ENCODE measurements at regions not wholly inside any gene's neighbourhood (a gene's known extent, or its start where the extent isn't known, plus 50 kb on each side); places are given as distances from the start of the nearest gene placed in this dataset.
A peak's percentile ranks its signal among the peaks of the same experiment; 100 is the strongest.

GRCh38 chr3:187941848-187942194 is 196.6 kb upstream of the BCL6 start:
- TF ChIP-seq CTCF (IDR thresholded peaks at IDR 0.05): no peak
- Histone ChIP-seq H3K36me3 (no peaks in the 10 kb centered on the region), H3K27me3 (no peaks in the 10 kb centered on the region), H3K27ac (no peak overlapping the region), H3K4me3 (ENCODE audit: low read depth in 1 of 2, low read length in 1 of 2) (no peak overlapping the region), H3K9me3 (no peaks in the 10 kb centered on the region), H3K4me1 (ENCODE audit: control insufficient read depth in 1 of 2, insufficient read depth in 1 of 2, low read depth in 1 of 2, low read length in 1 of 2) (peaks cover 59 to 68% of the 10 kb centered on the region in 2 experiments)

GRCh38 chr3:187942658-187943241 is 197.5 kb upstream of the BCL6 start:
- no peak for TF ChIP-seq CTCF (IDR thresholded peaks at IDR 0.05)

GRCh38 chr3:187943677-187944389 is 198.6 kb upstream of the BCL6 start:
- Histone ChIP-seq H3K27me3 (no peaks in the 10 kb centered on the region), H3K27ac (peak overlapping the region; percentile 79), H3K36me3 (no peaks in the 10 kb centered on the region), H3K9me3 (no peaks in the 10 kb centered on the region), H3K4me1 (ENCODE audit: control insufficient read depth in 1 of 2, insufficient read depth in 1 of 2, low read depth in 1 of 2, low read length in 1 of 2) (peaks cover 64 to 75% of the 10 kb centered on the region in 2 experiments), H3K4me3 (ENCODE audit: low read depth in 1 of 2, low read length in 1 of 2) (no peak overlapping the region)
- no peak for TF ChIP-seq CTCF (IDR thresholded peaks at IDR 0.05)

More at GRCh38 chr3:187942658-187943241, 197.5 kb upstream of the BCL6 start:
- Histone ChIP-seq H3K27me3 (no peaks in the 10 kb centered on the region), H3K36me3 (no peaks in the 10 kb centered on the region), H3K27ac (no peak overlapping the region), H3K4me1 (ENCODE audit: control insufficient read depth in 1 of 2, insufficient read depth in 1 of 2, low read depth in 1 of 2, low read length in 1 of 2) (peaks cover 66 to 75% of the 10 kb centered on the region in 2 experiments), H3K4me3 (ENCODE audit: low read depth in 1 of 2, low read length in 1 of 2) (no peak overlapping the region), H3K9me3 (no peaks in the 10 kb centered on the region)

GRCh38 chr3:187944390-187945179 is 199.3 kb upstream of the BCL6 start:
- Histone ChIP-seq H3K4me3 (ENCODE audit: low read depth in 1 of 2, low read length in 1 of 2) (peak overlapping the region in 1 of 2 experiments; percentile 4), H3K9me3 (no peaks in the 10 kb centered on the region), H3K27me3 (no peaks in the 10 kb centered on the region), H3K27ac (peak overlapping the region; percentile 79), H3K4me1 (ENCODE audit: control insufficient read depth in 1 of 2, insufficient read depth in 1 of 2, low read depth in 1 of 2, low read length in 1 of 2) (peaks cover 59 to 74% of the 10 kb centered on the region in 2 experiments), H3K36me3 (no peaks in the 10 kb centered on the region)
- no peak for TF ChIP-seq CTCF (IDR thresholded peaks at IDR 0.05)

GRCh38 chr3:187945374-187945773 is 200.1 kb upstream of the BCL6 start:
- TF ChIP-seq CTCF (IDR thresholded peaks at IDR 0.05): no peak
- Histone ChIP-seq H3K36me3 (no peaks in the 10 kb centered on the region), H3K4me1 (ENCODE audit: control insufficient read depth in 1 of 2, insufficient read depth in 1 of 2, low read depth in 1 of 2, low read length in 1 of 2) (peaks cover 54 to 69% of the 10 kb centered on the region in 2 experiments)

More at GRCh38 chr3:187945374-187945773, 200.1 kb upstream of the BCL6 start:
- H3K4me3 ChIP-seq (ENCODE audit: low read depth in 1 of 2, low read length in 1 of 2): no peak overlapping the region
- H3K27me3 ChIP-seq: no peaks in the 10 kb centered on the region
- H3K9me3 ChIP-seq: no peaks in the 10 kb centered on the region
- H3K27ac ChIP-seq: peak overlapping the region; percentile 79

All from neutrophil (primary cell).